Suprapubic skin (tissue), 4 donors: ENCODE measurements at regions not wholly inside any gene's neighbourhood (a gene's known extent, or its start where the extent isn't known, plus 50 kb on each side); places are given as distances from the start of the nearest gene placed in this dataset.

Experiments used
- DNase-seq, 2 donors: peaks; one replicate each; pipeline ENCODE4 v3.0.0-alpha.2; 2019; ENCODE audit warnings: low spot score in 2 of 2
- H3K27ac ChIP-seq: fragments of 200-600 bp; sonication (generic); one replicate; pipeline ENCODE4 v1.5.1; 2019
- H3K27me3 ChIP-seq: fragments of 200-600 bp; sonication (generic); one replicate; pipeline ENCODE4 v1.5.1; 2019
- H3K36me3 ChIP-seq: fragments of 200-600 bp; sonication (generic); one replicate; pipeline ENCODE4 v1.5.1; 2019
- H3K4me1 ChIP-seq: fragments of 200-600 bp; sonication (generic); one replicate; pipeline ENCODE4 v1.5.1; 2019
- H3K4me3 ChIP-seq: fragments of 200-600 bp; sonication (generic); one replicate; pipeline ENCODE4 v1.5.1; 2019; ENCODE audit warnings: mild to moderate bottlenecking
- H3K9me3 ChIP-seq: fragments of 200-600 bp; sonication (generic); one replicate; pipeline ENCODE4 v1.5.1; 2019
- EP300 ChIP-seq: sonication (generic); formaldehyde crosslinking; IDR thresholded peaks from one replicate; pipeline ENCODE4 v1.6.1; 2017; ENCODE audit warnings: antibody characterized with exemption
- POLR2A ChIP-seq, 2 donors: fragments of 450-650 bp; IDR thresholded peaks; one replicate each; pipeline ENCODE4 v1.6.1; 2017; ENCODE audit warnings: antibody characterized with exemption in 2 of 2, mild to moderate bottlenecking in 2 of 2, moderate library complexity in 2 of 2
- POLR2AphosphoS5 ChIP-seq, 3 donors: sonication (generic); formaldehyde crosslinking; IDR thresholded peaks; one replicate each; pipeline ENCODE4 v1.6.1; 2017; ENCODE audit warnings: antibody characterized with exemption in 3 of 3
- WGBS: methylation state at CpG from one replicate; pipeline ENCODE4 v1.1.5; 2018; 5-methylcytosine and 5-hydroxymethylcytosine counted together
- TF ChIP-seq, protein P1 (sequence below), 2 donors: fragments of 200-600 bp in 1 of 2; fragments of 450-650 bp in 1 of 2; sonication (generic) in 1 of 2; IDR thresholded peaks; one replicate each; pipeline ENCODE4 v1.5.1; 2016 to 2019; ENCODE audit warnings: antibody characterized with exemption in 2 of 2, mild to moderate bottlenecking in 1 of 2, moderate library complexity in 1 of 2

- WGBS: 64% methylated on average over 3 of the region's 3 CpGs
- Histone ChIP-seq H3K36me3 (no peaks in the 10 kb centered on the region), H3K9me3 (no peaks in the 10 kb centered on the region), H3K27ac (no peak overlapping the region), H3K4me1 (peaks cover 2% of the 10 kb centered on the region), H3K27me3 (no peaks in the 10 kb centered on the region), H3K4me3 (no peak overlapping the region)
- TF ChIP-seq, protein P1, sequence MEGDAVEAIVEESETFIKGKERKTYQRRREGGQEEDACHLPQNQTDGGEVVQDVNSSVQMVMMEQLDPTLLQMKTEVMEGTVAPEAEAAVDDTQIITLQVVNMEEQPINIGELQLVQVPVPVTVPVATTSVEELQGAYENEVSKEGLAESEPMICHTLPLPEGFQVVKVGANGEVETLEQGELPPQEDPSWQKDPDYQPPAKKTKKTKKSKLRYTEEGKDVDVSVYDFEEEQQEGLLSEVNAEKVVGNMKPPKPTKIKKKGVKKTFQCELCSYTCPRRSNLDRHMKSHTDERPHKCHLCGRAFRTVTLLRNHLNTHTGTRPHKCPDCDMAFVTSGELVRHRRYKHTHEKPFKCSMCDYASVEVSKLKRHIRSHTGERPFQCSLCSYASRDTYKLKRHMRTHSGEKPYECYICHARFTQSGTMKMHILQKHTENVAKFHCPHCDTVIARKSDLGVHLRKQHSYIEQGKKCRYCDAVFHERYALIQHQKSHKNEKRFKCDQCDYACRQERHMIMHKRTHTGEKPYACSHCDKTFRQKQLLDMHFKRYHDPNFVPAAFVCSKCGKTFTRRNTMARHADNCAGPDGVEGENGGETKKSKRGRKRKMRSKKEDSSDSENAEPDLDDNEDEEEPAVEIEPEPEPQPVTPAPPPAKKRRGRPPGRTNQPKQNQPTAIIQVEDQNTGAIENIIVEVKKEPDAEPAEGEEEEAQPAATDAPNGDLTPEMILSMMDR (IDR thresholded peaks at IDR 0.05): no peak
- TF ChIP-seq EP300 (no peak), POLR2AphosphoS5 (IDR thresholded peaks at IDR 0.05) (no peak)
- no peak for DNase-seq
Observed at GRCh38 chr10:21309427-21309826, 216.1 kb downstream of the SKIDA1 start.

GRCh38 chr10:21308946-21309345 lies 216.5 kb downstream of the SKIDA1 start:
- H3K36me3 ChIP-seq: no peaks in the 10 kb centered on the region
- 68% methylated on average over 4 of the region's 4 CpGs for WGBS
- H3K4me1 ChIP-seq: no peaks in the 10 kb centered on the region
- no peak overlapping the region for H3K4me3 ChIP-seq
- no peaks in the 10 kb centered on the region for H3K9me3 ChIP-seq
- no peak for DNase-seq
- no peak for TF ChIP-seq POLR2A (IDR thresholded peaks at IDR 0.05)
- TF ChIP-seq, protein P1 (IDR thresholded peaks at IDR 0.05): no peak
- TF ChIP-seq POLR2AphosphoS5 (IDR thresholded peaks at IDR 0.05): no peak
- no peak for TF ChIP-seq EP300
- H3K27ac ChIP-seq: no peak overlapping the region
- no peaks in the 10 kb centered on the region for H3K27me3 ChIP-seq

DNA sequence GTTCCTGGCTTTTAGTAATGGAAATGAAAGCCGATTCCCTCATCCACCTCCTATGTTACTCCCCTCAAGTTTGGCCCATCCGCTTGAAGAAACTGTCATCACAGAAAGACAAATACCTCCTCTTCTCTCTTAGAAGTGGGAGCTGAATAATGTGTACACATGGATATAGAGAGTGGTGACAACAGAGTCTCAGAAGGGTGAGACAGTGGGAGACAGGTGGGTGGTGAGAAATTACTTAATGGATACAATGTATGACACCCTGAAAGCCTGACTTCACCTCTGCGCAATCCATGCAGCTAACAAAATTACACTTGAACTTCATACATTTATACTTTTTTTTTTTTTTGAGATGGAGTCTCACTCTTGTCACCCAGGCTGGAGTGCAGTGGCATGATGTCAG lies 217.5 kb downstream of the SKIDA1 start:
- WGBS: 93% methylated on average over 3 of the region's 3 CpGs
- Histone ChIP-seq H3K9me3 (no peaks in the 10 kb centered on the region), H3K27ac (no peak overlapping the region), H3K27me3 (no peaks in the 10 kb centered on the region), H3K4me3 (no peak overlapping the region), H3K36me3 (no peaks in the 10 kb centered on the region), H3K4me1 (no peaks in the 10 kb centered on the region)
- TF ChIP-seq, protein P1 (IDR thresholded peaks at IDR 0.05): no peak
- TF ChIP-seq EP300: no peak
- no peak for TF ChIP-seq POLR2A (IDR thresholded peaks at IDR 0.05)
- TF ChIP-seq POLR2AphosphoS5 (IDR thresholded peaks at IDR 0.05): no peak
- DNase-seq: no peak

GRCh38 chr10:21304608-21305007 lies 220.9 kb downstream of the SKIDA1 start:
- H3K9me3 ChIP-seq: no peaks in the 10 kb centered on the region
- no peak overlapping the region for H3K27ac ChIP-seq
- H3K27me3 ChIP-seq: no peaks in the 10 kb centered on the region
- H3K4me3 ChIP-seq: no peak overlapping the region
- no peak for TF ChIP-seq EP300
- TF ChIP-seq, protein P1 (IDR thresholded peaks at IDR 0.05): no peak
- no peak for TF ChIP-seq POLR2AphosphoS5 (IDR thresholded peaks at IDR 0.05)
- no peak for TF ChIP-seq POLR2A (IDR thresholded peaks at IDR 0.05)
- H3K4me1 ChIP-seq: no peaks in the 10 kb centered on the region
- H3K36me3 ChIP-seq: no peaks in the 10 kb centered on the region
- DNase-seq: peak in 1 of 2 donors; percentile 13
- 98% methylated on average over 2 of the region's 2 CpGs for WGBS

DNA sequence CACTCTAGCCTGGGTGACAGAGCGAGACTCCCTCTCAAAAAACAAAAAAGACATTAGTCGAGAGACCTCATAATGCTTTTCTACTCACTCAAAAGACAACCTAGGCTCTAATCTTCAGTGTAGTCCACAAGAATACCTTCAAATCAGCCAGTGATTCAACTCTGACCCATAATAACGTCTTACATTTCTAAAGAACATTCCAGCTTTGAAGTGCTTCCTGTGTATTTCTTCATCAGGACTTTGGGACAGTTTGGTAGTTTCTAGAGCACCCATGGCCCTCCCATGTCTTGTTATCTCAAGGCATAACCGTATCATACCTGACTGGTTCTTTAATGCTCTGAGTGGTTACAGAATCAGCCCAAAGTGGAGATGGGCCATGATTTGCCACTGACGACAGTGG lies 221.3 kb downstream of the SKIDA1 start:
- no peak for DNase-seq
- Histone ChIP-seq H3K36me3 (no peaks in the 10 kb centered on the region), H3K9me3 (no peaks in the 10 kb centered on the region), H3K4me3 (no peak overlapping the region), H3K4me1 (no peaks in the 10 kb centered on the region), H3K27ac (no peak overlapping the region), H3K27me3 (no peaks in the 10 kb centered on the region)
- TF ChIP-seq POLR2A (IDR thresholded peaks at IDR 0.05): no peak
- TF ChIP-seq POLR2AphosphoS5 (IDR thresholded peaks at IDR 0.05): no peak
- TF ChIP-seq EP300: no peak
- TF ChIP-seq, protein P1 (IDR thresholded peaks at IDR 0.05): no peak
- 74% methylated on average over 5 of the region's 5 CpGs for WGBS
